H1 (cell line): ENCODE measurements at regions not wholly inside any gene's neighbourhood (a gene's known extent, or its start where the extent isn't known, plus 50 kb on each side); places are given as distances from the start of the nearest gene placed in this dataset.
A peak's percentile ranks its signal among the peaks of the same experiment; 100 is the strongest.

Experiments used
- CTCF ChIA-PET: fragments of 300-600 bp; sonication (Branson Sonifier 250); formaldehyde crosslinking; loops from one replicate; lab custom pipeline; 2021; ENCODE audit not compliant: partially characterized antibody; lab: Charles Lee
- POLR2A ChIA-PET: fragments of 300-600 bp; sonication (Branson Sonifier 250); formaldehyde crosslinking; loops from one replicate; lab custom pipeline; 2021; ENCODE audit warnings: inconsistent platforms; ENCODE audit not compliant: partially characterized antibody; lab: Charles Lee
- DNase-seq, 2 experiments: peaks; one replicate each; pipeline versions ENCODE4 v3.0.0 to v3.0.0-alpha.2; 2010 to 2022; ENCODE audit warnings: low spot score in 2 of 2, low read depth in 1 of 2, mixed read lengths in 1 of 2
- FAIRE-seq: peaks from 2 replicates; lab custom pipeline; 2011; peaks lifted over from hg19 to GRCh38; lab: Jason Lieb, UNC
- H2AFZ ChIP-seq: 2 replicates; pipeline ENCODE4 v1.8.1; 2012; ENCODE audit warnings: low read length, inconsistent platforms
- H2AK5ac ChIP-seq: 2 replicates; pipeline ENCODE4 v1.6.1; 2013; ENCODE audit warnings: low read depth, low read length
- H2BK120ac ChIP-seq: replicated peaks from 2 replicates; pipeline ENCODE3; 2013; ENCODE audit warnings: low read depth, low read length, inconsistent platforms
- H2BK12ac ChIP-seq: 2 replicates; pipeline ENCODE4 v1.6.1; 2013; ENCODE audit warnings: low read depth, low read length
- H2BK15ac ChIP-seq: 2 replicates; pipeline ENCODE4 v1.6.1; 2013; ENCODE audit warnings: low read length
- H2BK20ac ChIP-seq: 2 replicates; pipeline ENCODE4 v1.6.1; 2013; ENCODE audit warnings: low read length
- H2BK5ac ChIP-seq: 2 replicates; pipeline ENCODE4 v1.6.1; 2013; ENCODE audit warnings: low read depth, low read length
- H3K14ac ChIP-seq: 2 replicates; pipeline ENCODE4 v1.6.1; 2013; ENCODE audit warnings: inconsistent platforms; ENCODE audit not compliant: insufficient read length
- H3K18ac ChIP-seq: 2 replicates; pipeline ENCODE4 v1.6.1; 2013; ENCODE audit warnings: low read length; ENCODE audit errors: extremely low read depth
- H3K23ac ChIP-seq: 2 replicates; pipeline ENCODE4 v1.6.1; 2013; ENCODE audit warnings: inconsistent platforms; ENCODE audit not compliant: insufficient read length
- H3K23me2 ChIP-seq: 2 replicates; pipeline ENCODE4 v1.6.1; 2013; ENCODE audit warnings: low read depth, low read length
- H3K27ac ChIP-seq: 2 replicates; pipeline ENCODE4 v1.6.1; 2011; ENCODE audit warnings: low read depth, low read length, inconsistent platforms
- H3K27me3 ChIP-seq, 4 experiments: replicated peaks in 1 of 4; 1 replicate in 1 of 4; 2 replicates in 3 of 4; pipeline versions ENCODE4 v1.6.1 to v1.8.1; 2011 to 2013; ENCODE audit warnings: low read length in 3 of 4, mild to moderate bottlenecking in 3 of 4, inconsistent platforms in 2 of 4, mixed read lengths in 2 of 4, moderate library complexity in 1 of 4; ENCODE audit not compliant: control insufficient read depth in 3 of 4, insufficient read depth in 3 of 4; ENCODE audit errors: extremely low read depth in 1 of 4
- H3K36me3 ChIP-seq, 4 experiments: 2 replicates each; pipeline versions ENCODE4 v1.6.1 to v1.8.1; 2011 to 2013; ENCODE audit warnings: mild to moderate bottlenecking in 4 of 4, low read length in 3 of 4, moderate library complexity in 2 of 4, control low read depth in 1 of 4, inconsistent platforms in 1 of 4; ENCODE audit not compliant: insufficient read depth in 4 of 4, control insufficient read depth in 2 of 4
- H3K4ac ChIP-seq: replicated peaks from 2 replicates; pipeline ENCODE3; 2013; ENCODE audit warnings: low read length, low read depth, mixed read lengths, inconsistent platforms; ENCODE audit not compliant: insufficient read length
- H3K4me1 ChIP-seq, 4 experiments: replicated peaks in 1 of 4; 1 replicate in 1 of 4; 2 replicates in 3 of 4; pipeline versions ENCODE4 v1.6.1 to v1.8.1; 2011 to 2013; ENCODE audit warnings: low read length in 3 of 4, inconsistent platforms in 2 of 4, mixed read lengths in 1 of 4; ENCODE audit not compliant: insufficient read depth in 4 of 4, control insufficient read depth in 3 of 4
- H3K4me2 ChIP-seq, 2 experiments: 2 replicates each; pipeline versions ENCODE4 v1.6.1 to v1.8.1; 2011 to 2013; ENCODE audit warnings: low read depth in 2 of 2, low read length in 2 of 2, control low read depth in 1 of 2, inconsistent platforms in 1 of 2, mild to moderate bottlenecking in 1 of 2; ENCODE audit not compliant: insufficient read depth in 1 of 2
- H3K4me3 ChIP-seq, 4 experiments: fragments of 200-600, 300-600 bp in 1 of 4; sonication (generic), shearing (Covaris generic), sonication (Bioruptor Twin) in 1 of 4; 2 replicates each; pipeline versions ENCODE4 v1.5.1 to v1.8.1; 2011 to 2016; ENCODE audit warnings: low read length in 4 of 4, low read depth in 3 of 4, control low read depth in 2 of 4, inconsistent platforms in 2 of 4, mild to moderate bottlenecking in 2 of 4, mixed read lengths in 1 of 4, moderate library complexity in 1 of 4; ENCODE audit not compliant: insufficient read depth in 2 of 4; ENCODE audit errors: extremely low read depth in 1 of 4
- H3K56ac ChIP-seq: replicated peaks from 2 replicates; pipeline ENCODE3; 2013; ENCODE audit warnings: low read depth, mild to moderate bottlenecking, mixed read lengths, low read length, inconsistent platforms; ENCODE audit not compliant: insufficient read length
- H3K79me1 ChIP-seq: 2 replicates; pipeline ENCODE4 v1.6.1; 2013; ENCODE audit warnings: low read depth, low read length, control low read depth
- H3K79me2 ChIP-seq, 2 experiments: 2 replicates each; pipeline versions ENCODE4 v1.6.1 to v1.8.1; 2012 to 2013; ENCODE audit warnings: low read length in 2 of 2, mild to moderate bottlenecking in 2 of 2, inconsistent platforms in 1 of 2; ENCODE audit not compliant: insufficient read depth in 2 of 2, control insufficient read depth in 1 of 2
- H3K9ac ChIP-seq, 4 experiments: replicated peaks in 1 of 4; 1 replicate in 1 of 4; 2 replicates in 3 of 4; pipeline versions ENCODE4 v1.6.1 to v1.8.1; 2011 to 2013; ENCODE audit warnings: low read depth in 3 of 4, low read length in 3 of 4, control low read depth in 2 of 4, mild to moderate bottlenecking in 2 of 4, moderate library complexity in 2 of 4, inconsistent platforms in 1 of 4; ENCODE audit errors: extremely low read depth in 1 of 4
- H3K9me3 ChIP-seq, 2 experiments: 2 replicates each; pipeline versions ENCODE4 v1.6.1 to v1.8.1; 2012 to 2013; ENCODE audit warnings: mild to moderate bottlenecking in 2 of 2, moderate library complexity in 2 of 2, control low read depth in 1 of 2, inconsistent platforms in 1 of 2, low read depth in 1 of 2, low read length in 1 of 2, mixed read lengths in 1 of 2; ENCODE audit not compliant: insufficient read depth in 2 of 2
- H4K20me1 ChIP-seq, 2 experiments: replicated peaks in 1 of 2; 2 replicates each; pipeline versions ENCODE3 to v1.8.1; 2011 to 2013; ENCODE audit warnings: inconsistent platforms in 2 of 2, low read length in 2 of 2, mild to moderate bottlenecking in 1 of 2; ENCODE audit not compliant: insufficient read depth in 2 of 2, control insufficient read depth in 1 of 2
- H4K5ac ChIP-seq: 2 replicates; pipeline ENCODE4 v1.6.1; 2013; ENCODE audit warnings: low read length, low read depth, mixed read lengths, inconsistent platforms; ENCODE audit not compliant: insufficient read length
- H4K8ac ChIP-seq: 2 replicates; pipeline ENCODE4 v1.8.0; 2013; ENCODE audit warnings: mild to moderate bottlenecking, moderate library complexity, low read length, inconsistent platforms; ENCODE audit not compliant: insufficient read depth; ENCODE audit errors: extremely low read depth
- H4K91ac ChIP-seq: replicated peaks from 2 replicates; pipeline ENCODE3; 2013; ENCODE audit warnings: low read length, mixed read lengths, inconsistent platforms; ENCODE audit not compliant: insufficient read length
- CBX5 ChIP-seq: fragments of 300-800, 300-1000 bp; sonication (generic); IDR thresholded peaks from 2 replicates; pipeline ENCODE4 v1.7.1; 2016; ENCODE audit warnings: antibody characterized with exemption, low read length, low read depth
- HDAC2 ChIP-seq, 2 experiments: fragments of 300-600 bp in 1 of 2; sonication (generic) in 1 of 2; IDR thresholded peaks; 2 replicates each; pipeline ENCODE4 v1.6.1; 2011 to 2012; ENCODE audit warnings: low read depth in 2 of 2, low read length in 2 of 2, mild to moderate bottlenecking in 2 of 2, moderate library complexity in 2 of 2, borderline replicate concordance in 1 of 2, inconsistent platforms in 1 of 2
- KDM5A ChIP-seq: fragments of 200-600 bp; IDR thresholded peaks from 2 replicates; pipeline ENCODE4 v1.7.1; 2012; ENCODE audit warnings: mild to moderate bottlenecking, low read length, inconsistent platforms, mixed read lengths
- NRF1 ChIP-seq: IDR thresholded peaks from 2 replicates; pipeline ENCODE4 v1.6.1; 2011; ENCODE audit warnings: mild to moderate bottlenecking, low read depth, low read length, improper control_type of control experiment
- RXRA ChIP-seq: IDR thresholded peaks from 2 replicates; pipeline ENCODE4 v1.6.1; 2011; ENCODE audit warnings: low read depth, mild to moderate bottlenecking, low read length, moderate library complexity; ENCODE audit not compliant: insufficient read depth
- SAP30 ChIP-seq: fragments of 300-600 bp; sonication (generic); IDR thresholded peaks from 2 replicates; pipeline ENCODE4 v1.7.1; 2012; ENCODE audit warnings: low read length, moderate library complexity, mild to moderate bottlenecking, inconsistent platforms; ENCODE audit not compliant: insufficient read depth, insufficient replicate concordance
- SIN3A ChIP-seq, 2 experiments: IDR thresholded peaks in 1 of 2; conservative IDR thresholded peaks in 1 of 2; 2 replicates each; pipeline ENCODE4 v1.6.1; 2011 to 2012; ENCODE audit warnings: low read length in 2 of 2, improper control_type of control experiment in 1 of 2, low read depth in 1 of 2, mild to moderate bottlenecking in 1 of 2
- SP1 ChIP-seq: IDR thresholded peaks from 2 replicates; pipeline ENCODE4 v1.6.1; 2011; ENCODE audit warnings: low read depth, low read length
- SP2 ChIP-seq: IDR thresholded peaks from 2 replicates; pipeline ENCODE4 v1.6.1; 2012; ENCODE audit warnings: mild to moderate bottlenecking, low read length, inconsistent platforms
- SRF ChIP-seq: IDR thresholded peaks from 2 replicates; pipeline ENCODE4 v1.6.1; 2011; ENCODE audit warnings: mild to moderate bottlenecking, low read depth, low read length, moderate library complexity
- TCF12 ChIP-seq: IDR thresholded peaks from 2 replicates; pipeline ENCODE4 v1.6.1; 2011; ENCODE audit warnings: low read depth, mild to moderate bottlenecking, low read length
- USF2 ChIP-seq: IDR thresholded peaks from 2 replicates; pipeline ENCODE4 v1.6.1; 2011; ENCODE audit warnings: low read length, improper control_type of control experiment
- WGBS, 2 experiments: shearing (Covaris generic) in 1 of 2; methylation state at CpG; one replicate each; pipeline versions ENCODE4 v1.1.6 to v1.1.7; 2013 to 2015; ENCODE audit warnings: low lambda C conversion rate in 2 of 2, mixed read lengths in 2 of 2, inconsistent platforms in 1 of 2, low coverage in 1 of 2, missing lambda C conversion rate in 1 of 2; ENCODE audit not compliant: insufficient replicate concordance in 2 of 2, insufficient coverage in 1 of 2, insufficient read length in 1 of 2; ENCODE audit errors: extremely low coverage in 1 of 2, missing lambda C conversion rate in 1 of 2; 5-methylcytosine and 5-hydroxymethylcytosine counted together
- TF ChIP-seq, protein P1 (sequence below): IDR thresholded peaks from 2 replicates; pipeline ENCODE4 v1.6.1; 2012; ENCODE audit warnings: inconsistent platforms

DNA sequence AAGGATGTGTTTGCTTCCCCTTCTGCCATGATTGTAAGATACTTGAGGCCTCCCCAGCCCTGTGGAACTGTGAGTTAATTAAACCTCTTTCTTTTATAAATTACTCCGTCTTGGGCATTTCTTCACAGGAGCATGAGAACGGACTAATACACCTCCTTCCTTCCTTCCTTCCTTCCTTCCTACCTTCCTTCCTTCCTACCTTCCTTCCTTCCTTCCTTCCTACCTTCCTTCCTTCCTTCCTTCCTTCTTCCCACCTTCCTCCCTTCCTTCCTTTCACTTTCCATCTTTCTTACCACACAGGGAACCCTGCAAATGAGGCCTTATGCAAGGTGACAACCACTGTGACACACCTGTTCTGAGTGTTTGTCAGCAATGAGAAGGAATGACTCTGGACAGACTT is 141.3 kb upstream of the EXOC2 start:
- H2BK20ac ChIP-seq, result no peak overlapping the region
- H3K79me1 ChIP-seq, result no peaks in the 10 kb centered on the region
- no peak overlapping the region for H3K4me2 ChIP-seq
- H2BK5ac ChIP-seq, result no peak overlapping the region
- H3K4me3 ChIP-seq, result no peak overlapping the region
- no peak overlapping the region for H4K8ac ChIP-seq
- H3K23me2 ChIP-seq, result peaks cover 3% of the 10 kb centered on the region; the same call in 1 of the 2 replicates
- no peaks in the 10 kb centered on the region; a peak in 1 of 7 replicates for H3K27me3 ChIP-seq
- no peak overlapping the region for H2BK12ac ChIP-seq
- no peak overlapping the region for H4K91ac ChIP-seq
- no peak overlapping the region for H3K18ac ChIP-seq
- H4K5ac ChIP-seq, result no peak overlapping the region
- no peak overlapping the region for H2AFZ ChIP-seq
- H3K79me2 ChIP-seq, result no peaks in the 10 kb centered on the region
- no peak overlapping the region for H2BK15ac ChIP-seq
- H3K4me1 ChIP-seq, result peaks cover 0 to 9% (median 7%) of the 10 kb centered on the region in 4 experiments; a peak in 4 of 7 replicates
- H3K56ac ChIP-seq, result no peak overlapping the region
- WGBS, 2 experiments, result 94% methylated on average over 2 of the region's 2 CpGs; no CpG with 5 or more reads in 1 of the 2 experiments
- CTCF ChIA-PET, result no interaction called here
- H3K36me3 ChIP-seq, result no peaks in the 10 kb centered on the region
- H2AK5ac ChIP-seq, result peak overlapping the region; percentile 45; the same call in 1 of the 2 replicates
- no peak for DNase-seq
- no peak overlapping the region for H2BK120ac ChIP-seq
- peaks cover 4% of the 10 kb centered on the region in 2 experiments; a peak in 2 of 4 replicates for H3K9me3 ChIP-seq
- H3K23ac ChIP-seq, result no peak overlapping the region
- POLR2A ChIA-PET, result no interaction called here
- no peak overlapping the region for H3K27ac ChIP-seq
- no peak overlapping the region for H3K4ac ChIP-seq
- H4K20me1 ChIP-seq, result no peaks in the 10 kb centered on the region
- peak; percentile 91 for FAIRE-seq
- H3K14ac ChIP-seq, result no peak overlapping the region
- H3K9ac ChIP-seq, result no peak overlapping the region
- TF ChIP-seq TCF12 (no peak), SAP30 (no peak), KDM5A (no peak), SP1 (no peak), SIN3A (conservative IDR thresholded peaks at IDR 0.05 in 1 of 2, IDR thresholded peaks at IDR 0.05 in 1 of 2; ENCODE audit: low read depth in 1 of 2, low read length in 2 of 2) (no peak), RXRA (no peak), NRF1 (no peak), CBX5 (no peak), SRF (no peak), SP2 (no peak), USF2 (no peak), HDAC2 (IDR thresholded peaks at IDR 0.05; ENCODE audit: borderline replicate concordance in 1 of 2, low read depth in 2 of 2, low read length in 2 of 2) (no peak)
- TF ChIP-seq, protein P1, sequence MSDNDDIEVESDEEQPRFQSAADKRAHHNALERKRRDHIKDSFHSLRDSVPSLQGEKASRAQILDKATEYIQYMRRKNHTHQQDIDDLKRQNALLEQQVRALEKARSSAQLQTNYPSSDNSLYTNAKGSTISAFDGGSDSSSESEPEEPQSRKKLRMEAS, result no peak
